Stimulated activated CD4-positive, alpha-beta T cell treated with anti-CD3 and anti-CD28 coated beads, Interleukin-2, amount 100 ng/mL, for 24 hours (primary cell): ENCODE measurements at regions not wholly inside any gene's neighbourhood (a gene's known extent, or its start where the extent isn't known, plus 50 kb on each side); places are given as distances from the start of the nearest gene placed in this dataset.

Experiments
- DNase-seq, 2 donors: peaks; one replicate each; pipeline ENCODE4 v3.0.0-alpha.2; 2020

GRCh38 chr3:27865731-27866130, 143.6 kb upstream of the EOMES start:
- DNase-seq, result no peak

GRCh38 chr3:27869152-27869551, 147.0 kb upstream of the EOMES start:
- no peak for DNase-seq

GRCh38 chr3:27877061-27878013, 155.2 kb upstream of the EOMES start:
- no peak for DNase-seq

GRCh38 chr3:27878014-27878383, 155.9 kb upstream of the EOMES start:
- DNase-seq, result no peak

GRCh38 chr3:27880969-27881892, 159.1 kb upstream of the EOMES start:
- DNase-seq, result peak in 1 of 2 donors; percentile 17

- DNase-seq, result no peak
Measured at GRCh38 chr3:27883266-27883665, 161.1 kb upstream of the EOMES start.

- DNase-seq, result no peak
Measured at GRCh38 chr3:27885641-27886040, 163.5 kb upstream of the EOMES start.

- no peak for DNase-seq
Measured at GRCh38 chr3:27888562-27888961, 166.4 kb upstream of the EOMES start.

GRCh38 chr3:27889745-27890144, 167.6 kb upstream of the EOMES start:
- DNase-seq, result no peak

- DNase-seq, result peak in 1 of 2 donors; percentile 28
Measured at GRCh38 chr3:27900316-27900715, 178.2 kb upstream of the EOMES start.

GRCh38 chr3:27903446-27903845, 181.3 kb upstream of the EOMES start:
- no peak for DNase-seq

- DNase-seq, result no peak
Measured at GRCh38 chr3:27905625-27906024, 183.5 kb upstream of the EOMES start.

- no peak for DNase-seq
Measured at GRCh38 chr3:27907148-27907547, 185.0 kb upstream of the EOMES start.

- no peak for DNase-seq
Measured at GRCh38 chr3:27907929-27908328, 185.8 kb upstream of the EOMES start.

GRCh38 chr3:27910456-27910855, 188.3 kb upstream of the EOMES start:
- no peak for DNase-seq

GRCh38 chr3:27914199-27914598, 192.1 kb upstream of the EOMES start:
- DNase-seq, result no peak

- no peak for DNase-seq
Measured at GRCh38 chr3:27923349-27924068, 201.4 kb upstream of the EOMES start.

GRCh38 chr3:27927882-27928281, 205.8 kb upstream of the EOMES start:
- DNase-seq, result no peak

- no peak for DNase-seq
Measured at GRCh38 chr3:27930052-27930602, 208.0 kb upstream of the EOMES start.

GRCh38 chr3:27935492-27935891, 213.4 kb upstream of the EOMES start:
- no peak for DNase-seq

GRCh38 chr3:27939521-27939920, 217.4 kb upstream of the EOMES start:
- DNase-seq, result no peak

GRCh38 chr3:27939940-27940339, 217.8 kb upstream of the EOMES start:
- DNase-seq, result no peak

- no peak for DNase-seq
Measured at GRCh38 chr3:27943106-27943505, 221.0 kb upstream of the EOMES start.
